ELF-1 (cell line): ENCODE measurements at regions not wholly inside any gene's neighbourhood (a gene's known extent, or its start where the extent isn't known, plus 50 kb on each side); places are given as distances from the start of the nearest gene placed in this dataset.

Experiments
- DNase-seq: peaks from one replicate; pipeline ENCODE4 v3.0.0-alpha.2; 2016; ENCODE audit warnings: low read depth, low spot score

DNA sequence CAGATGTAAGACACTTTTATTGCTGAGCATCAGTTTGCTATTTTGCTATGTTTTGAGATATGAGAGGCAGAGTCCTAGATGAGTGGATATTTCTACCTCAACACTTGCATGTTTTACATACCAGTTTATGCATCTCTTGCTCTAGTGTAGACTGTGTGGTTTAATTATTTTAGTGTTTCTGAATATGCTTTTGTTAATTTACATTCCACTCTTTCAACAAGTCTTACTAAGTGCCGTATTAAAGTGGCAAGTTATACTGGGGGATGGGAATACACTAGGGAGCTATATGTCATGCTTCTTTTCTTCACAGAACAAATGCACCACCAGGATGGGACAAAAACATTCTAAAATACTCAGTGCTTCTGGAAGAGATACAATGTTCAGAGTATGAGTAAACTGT is 507.7 kb upstream of the PRMT6 start:
- DNase-seq = no peak

DNA sequence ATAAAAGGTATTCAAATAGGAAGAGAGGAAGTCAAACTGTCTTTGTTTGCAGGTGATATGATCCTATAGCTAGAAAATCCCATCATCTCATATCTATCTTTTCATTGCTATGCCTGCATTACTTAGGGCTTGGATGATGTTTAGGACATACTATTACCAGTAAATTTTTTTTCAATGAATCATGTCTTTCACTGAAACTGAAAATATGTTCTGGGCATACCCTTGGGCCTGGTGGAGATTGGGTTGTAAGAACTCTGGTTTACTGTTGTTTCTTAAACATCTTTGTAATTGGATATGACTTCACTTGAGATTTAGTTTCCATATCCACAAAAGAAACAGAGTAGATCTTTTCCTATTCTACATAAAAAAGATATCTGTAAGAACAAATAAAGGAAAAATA is 502.2 kb upstream of the PRMT6 start:
- no peak for DNase-seq

DNA sequence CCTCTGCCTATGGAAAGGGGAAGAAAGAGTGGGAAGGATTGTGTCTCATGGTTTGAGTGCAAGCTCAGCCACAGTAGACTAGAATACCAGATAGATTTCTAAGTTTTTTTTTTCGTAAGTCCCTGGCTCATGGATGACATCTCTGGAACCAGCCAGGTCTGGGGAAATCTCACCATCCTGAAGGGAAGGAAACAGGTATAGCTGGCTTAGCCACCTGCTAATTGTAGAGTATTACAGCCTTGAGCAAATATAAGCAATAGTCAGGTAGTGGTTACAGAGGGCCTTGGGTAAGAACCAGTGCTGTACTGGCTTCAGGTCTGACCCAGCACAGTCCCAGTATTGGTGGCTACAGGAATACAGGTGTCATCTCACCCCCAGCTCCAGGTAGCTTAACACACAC is 500.9 kb upstream of the PRMT6 start:
- DNase-seq = no peak

DNA sequence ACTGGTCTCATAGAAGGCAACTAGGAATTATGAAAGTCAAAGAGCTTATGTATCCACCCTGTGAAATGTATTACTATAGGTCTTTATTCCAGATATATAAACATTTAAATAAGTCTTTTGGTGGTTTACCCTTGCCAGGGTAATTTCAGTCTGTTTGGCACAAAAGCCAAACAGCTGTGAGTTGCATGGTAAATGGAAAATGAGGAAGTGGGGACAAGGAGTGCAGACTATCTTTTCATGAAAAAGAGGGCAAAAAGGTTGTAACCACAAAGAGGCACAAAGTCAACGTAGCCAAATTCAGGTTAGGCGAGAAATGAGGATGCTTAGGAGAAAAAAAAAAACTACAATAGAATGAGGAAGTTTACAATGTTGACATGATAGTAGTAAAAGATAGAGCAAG is 492.3 kb upstream of the PRMT6 start:
- no peak for DNase-seq

DNA sequence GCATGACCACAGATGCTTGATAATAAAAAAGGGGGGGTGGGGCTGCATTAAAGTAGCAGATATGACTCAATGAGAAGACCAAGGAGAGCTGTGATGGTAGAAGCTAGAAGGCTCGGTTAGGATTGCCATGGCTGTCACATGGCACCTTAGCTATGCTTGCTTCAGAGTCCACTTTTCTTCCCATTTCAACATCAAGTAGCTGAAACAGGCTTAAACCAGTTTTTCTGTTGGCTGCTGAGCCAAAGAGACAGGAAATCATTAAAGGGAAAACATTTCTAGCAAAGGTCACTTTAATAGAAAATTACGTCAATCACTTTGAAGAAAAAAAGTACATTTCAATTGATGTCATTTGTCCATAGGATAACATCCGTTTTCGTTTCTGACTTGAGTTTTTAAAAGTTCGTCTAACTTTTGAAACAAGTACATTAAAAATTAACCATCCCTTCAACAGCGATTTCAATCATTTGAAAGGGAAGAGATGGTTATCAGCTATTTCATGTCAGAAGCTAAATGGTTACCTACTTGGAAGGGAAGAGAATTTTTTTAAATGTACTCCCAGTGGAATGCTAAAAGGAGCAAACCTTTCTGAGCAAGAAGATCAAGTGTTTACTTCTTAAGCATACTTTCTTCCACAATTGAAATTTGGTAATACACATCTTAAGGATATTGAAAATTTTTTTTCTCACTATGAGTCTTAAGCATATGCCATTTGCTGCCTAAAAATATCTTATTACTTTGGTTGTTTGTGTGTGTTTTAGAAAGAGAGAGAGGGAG is 488.1 kb upstream of the PRMT6 start:
- DNase-seq = no peak

DNA sequence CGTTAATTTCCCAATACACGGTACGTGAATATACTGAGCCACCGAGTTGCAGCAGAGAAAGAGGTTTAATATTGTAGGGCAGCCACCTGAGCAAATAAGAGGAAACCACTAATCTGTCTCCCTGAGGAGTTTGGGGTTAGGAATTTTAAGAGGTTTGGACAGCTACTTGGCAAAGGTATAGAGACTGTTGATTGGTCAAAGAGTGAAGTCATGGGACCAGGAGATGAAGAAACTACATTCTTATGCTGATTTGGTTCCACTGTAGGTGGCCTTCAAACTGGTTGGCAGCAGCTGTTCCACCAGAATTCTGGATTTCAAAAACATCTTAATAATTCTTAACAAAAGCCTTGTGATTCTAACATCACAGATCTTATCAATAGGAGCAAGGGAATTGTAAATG is 485.4 kb upstream of the PRMT6 start:
- DNase-seq = no peak

DNA sequence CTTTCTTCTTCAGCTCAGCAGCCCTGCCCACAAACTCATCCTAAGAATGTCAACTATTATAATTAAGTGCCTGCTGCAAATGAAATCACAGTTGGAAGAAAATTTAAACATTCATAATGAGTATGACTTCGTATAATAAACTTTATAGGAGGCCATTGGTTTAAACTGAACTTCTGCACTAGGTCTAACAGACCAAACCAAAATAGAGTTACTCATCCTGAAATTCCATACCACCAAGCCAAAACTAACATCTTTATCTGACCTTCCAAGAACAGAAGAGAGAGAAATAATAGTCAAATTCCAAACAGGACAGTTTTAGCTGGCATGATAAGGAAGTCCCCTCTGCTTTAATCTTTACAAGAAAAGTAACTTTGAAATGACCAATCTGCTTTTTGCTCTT is 472.4 kb upstream of the PRMT6 start:
- no peak for DNase-seq

DNA sequence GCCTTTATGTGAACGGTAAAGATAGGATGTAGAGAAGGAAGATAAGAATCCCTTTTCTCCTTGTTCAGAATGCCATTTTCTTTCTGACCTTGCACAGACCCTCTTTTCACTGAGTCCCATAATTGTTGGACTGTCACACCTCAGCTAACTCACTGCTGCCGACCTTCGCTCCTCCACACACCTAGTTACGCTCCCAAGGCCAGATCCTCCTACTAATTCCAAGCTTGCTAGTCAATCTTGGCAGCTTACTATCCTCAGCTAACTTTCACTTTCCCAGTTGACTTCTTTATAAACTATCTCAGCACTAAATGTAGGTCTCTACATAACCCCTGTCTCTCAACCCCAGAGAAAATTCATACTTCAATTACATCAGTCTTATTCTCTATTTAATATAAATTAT is 471.8 kb upstream of the PRMT6 start:
- no peak for DNase-seq

DNA sequence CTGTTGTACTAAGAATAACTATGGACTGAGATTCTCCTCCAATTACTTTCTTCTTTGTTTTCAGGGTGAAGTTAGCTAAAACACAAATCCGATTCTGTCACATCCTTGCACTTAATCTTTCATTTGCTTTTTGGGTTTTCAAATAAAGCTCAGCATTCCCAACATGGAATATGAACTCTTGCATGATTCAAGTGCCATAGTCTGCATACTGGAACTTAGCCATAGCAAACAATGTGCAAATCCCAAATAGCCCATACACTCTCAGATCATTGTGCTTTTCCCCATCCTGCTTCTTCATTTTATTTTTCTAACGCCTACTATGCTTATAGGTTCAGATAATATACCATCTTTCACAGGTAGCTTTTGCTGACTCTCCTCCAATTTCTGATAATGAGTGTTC is 455.8 kb upstream of the PRMT6 start:
- no peak for DNase-seq

DNA sequence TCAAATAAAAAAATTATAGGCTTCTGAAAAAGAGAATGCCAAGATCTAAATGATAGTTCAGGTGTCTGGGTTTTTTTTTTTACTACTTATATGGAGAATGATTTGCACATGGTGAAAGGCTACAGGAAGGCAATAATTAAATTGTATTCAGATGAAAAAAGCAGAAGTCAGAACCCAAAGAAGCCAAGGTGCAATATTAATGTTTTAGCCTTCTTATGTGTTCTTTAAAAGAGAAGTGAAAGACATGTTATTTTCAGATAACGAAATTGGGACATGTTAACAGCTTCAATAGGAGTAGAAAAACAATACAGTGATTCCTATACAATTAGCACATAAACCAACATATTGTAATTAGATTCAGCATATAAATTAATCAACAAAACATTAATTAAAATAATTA is 452.9 kb upstream of the PRMT6 start:
- no peak for DNase-seq

DNA sequence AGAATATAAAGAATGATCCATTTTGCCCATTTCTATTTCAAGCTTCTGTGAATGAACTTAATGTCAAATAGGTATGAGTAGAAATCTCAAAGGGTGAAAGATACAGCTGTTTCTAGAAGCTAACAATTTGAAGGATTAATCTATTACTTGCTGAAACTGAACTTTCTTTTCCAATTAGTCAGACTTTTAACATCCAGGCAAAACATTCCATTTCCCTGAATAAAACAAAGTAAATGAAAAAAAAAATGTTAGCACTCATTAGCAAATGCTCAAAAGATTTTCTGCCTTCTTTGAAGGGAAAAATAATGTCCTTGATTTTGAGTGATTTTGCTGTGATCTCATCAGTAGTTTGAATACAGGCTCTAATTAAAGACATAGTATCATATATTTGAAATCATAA is 447.6 kb upstream of the PRMT6 start:
- no peak for DNase-seq

DNA sequence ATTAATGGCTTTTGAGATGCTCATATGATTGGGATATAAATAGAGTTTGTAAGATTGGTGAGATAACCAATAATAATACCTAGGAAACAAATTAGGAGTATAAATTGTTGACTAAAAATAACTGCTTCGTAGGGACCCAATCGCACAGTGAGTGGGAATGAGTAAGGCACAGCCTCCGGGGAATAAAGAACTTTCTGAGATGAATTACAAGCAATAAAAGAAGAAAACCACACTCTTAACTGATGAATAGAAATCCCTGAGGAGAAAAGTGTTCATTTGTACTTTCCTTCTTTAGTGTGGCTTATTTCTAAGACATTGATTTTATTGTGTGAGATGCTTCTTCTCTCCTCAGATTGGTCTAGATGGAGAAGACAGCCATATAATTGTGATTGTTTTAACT is 443.4 kb upstream of the PRMT6 start:
- DNase-seq = no peak

DNA sequence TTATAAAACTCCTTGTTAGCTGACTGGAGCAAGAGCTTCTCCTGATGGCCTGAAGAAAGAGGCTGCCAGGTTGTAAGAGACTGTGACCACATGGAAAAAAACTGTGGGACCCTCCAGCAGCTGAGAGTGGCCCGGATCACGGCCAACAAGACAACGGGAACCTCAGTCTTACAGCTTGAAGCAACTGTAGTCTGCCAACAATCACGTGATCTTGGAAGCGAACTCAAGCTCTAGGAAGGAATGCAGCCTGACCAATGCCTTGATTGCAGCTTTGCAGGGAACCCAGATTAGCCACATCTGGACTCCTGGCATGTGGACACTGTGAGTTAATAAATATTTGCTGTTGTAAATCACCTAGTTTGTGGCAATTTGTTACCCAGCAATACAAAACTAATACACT is 442.6 kb upstream of the PRMT6 start:
- DNase-seq = no peak

DNA sequence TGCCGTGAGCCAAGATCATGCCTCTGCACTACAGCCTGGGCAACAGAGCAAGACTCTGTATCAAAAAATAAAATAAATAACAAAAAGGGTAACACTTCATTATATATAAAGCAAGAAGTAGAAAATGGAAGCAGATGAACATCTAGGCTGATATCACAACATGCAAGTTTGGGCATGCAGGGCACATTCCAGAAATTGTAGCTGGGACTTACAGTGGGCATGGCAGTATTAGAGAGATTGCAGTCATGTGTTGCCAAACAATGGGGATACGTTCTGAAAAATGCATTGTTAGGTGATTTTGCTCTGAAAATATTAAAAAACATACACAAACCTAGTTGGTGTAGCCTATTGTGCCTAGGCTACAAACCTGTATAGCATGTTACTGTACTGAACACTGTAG is 441.0 kb upstream of the PRMT6 start:
- no peak for DNase-seq

DNA sequence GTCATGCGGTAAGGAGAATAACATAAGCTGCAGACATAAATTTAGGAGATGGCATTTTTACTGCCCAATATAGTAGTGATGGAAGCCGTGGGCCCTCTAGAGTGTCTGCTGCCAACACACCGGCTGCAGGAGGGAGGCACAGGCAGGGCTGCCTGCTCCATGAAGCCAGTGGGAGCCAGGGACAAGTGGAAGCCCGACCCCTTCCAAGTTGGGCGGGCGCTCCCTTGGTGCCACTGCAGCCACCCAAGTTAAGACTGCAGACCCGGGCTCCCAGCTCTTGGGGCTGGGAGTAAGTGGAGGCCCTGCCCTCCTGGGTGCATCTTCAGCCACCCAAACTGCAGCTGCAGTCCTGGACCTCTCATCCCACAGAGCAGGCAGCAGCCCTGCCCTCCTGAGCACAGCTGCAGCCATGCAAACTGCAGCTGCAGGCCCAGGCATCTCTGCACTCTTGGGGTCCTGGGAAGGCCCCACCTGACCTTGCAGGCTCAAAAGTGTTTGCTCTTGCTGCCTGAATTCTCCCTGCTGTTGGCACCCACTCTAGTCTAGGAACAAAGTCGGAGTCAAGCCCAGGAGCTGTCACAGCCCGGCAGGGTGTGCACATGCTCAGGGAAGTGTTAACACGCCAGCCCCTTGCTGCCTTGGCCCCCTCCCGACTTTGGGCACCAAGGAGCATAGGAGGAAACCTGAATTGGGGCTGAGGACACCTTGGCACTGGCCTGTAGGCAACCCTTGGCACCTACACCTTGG is 437.2 kb upstream of the PRMT6 start:
- no peak for DNase-seq

DNA sequence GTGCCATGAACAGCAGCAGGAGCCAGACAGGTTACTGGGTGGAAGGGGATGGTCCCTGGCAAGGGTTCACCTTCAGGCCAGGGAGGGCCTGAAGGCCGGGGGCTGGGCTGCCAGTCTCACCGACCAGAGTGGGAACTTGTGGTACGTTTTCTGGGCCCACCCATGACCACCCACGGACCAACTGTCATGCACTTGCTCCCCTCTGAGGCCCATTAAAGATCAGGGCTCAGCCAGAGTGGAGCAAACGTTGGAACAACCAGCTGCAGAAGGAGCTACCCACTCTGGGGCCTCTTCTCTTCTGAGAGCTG is 436.7 kb upstream of the PRMT6 start:
- DNase-seq = no peak

DNA sequence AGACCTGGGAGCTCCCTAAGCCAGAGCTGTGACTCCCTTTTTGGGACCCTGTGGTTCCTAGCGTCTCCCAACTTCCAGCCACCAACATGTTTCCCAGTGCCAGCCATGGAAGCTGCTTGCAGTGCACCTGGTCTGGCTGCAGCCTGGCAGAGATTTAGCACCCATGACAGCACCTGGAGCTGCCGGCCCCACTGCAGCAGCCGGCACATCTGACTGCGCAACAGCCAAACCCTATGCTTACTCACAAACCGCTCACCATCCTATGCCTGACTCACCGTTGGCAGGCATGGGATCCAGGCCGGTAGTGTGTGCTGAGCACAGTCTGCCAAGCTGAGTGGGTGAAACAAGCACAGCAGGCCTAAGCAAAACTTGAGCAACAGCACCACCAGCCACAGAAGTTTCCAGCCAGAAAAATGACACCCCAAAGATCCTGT is 435.9 kb upstream of the PRMT6 start:
- DNase-seq = no peak

DNA sequence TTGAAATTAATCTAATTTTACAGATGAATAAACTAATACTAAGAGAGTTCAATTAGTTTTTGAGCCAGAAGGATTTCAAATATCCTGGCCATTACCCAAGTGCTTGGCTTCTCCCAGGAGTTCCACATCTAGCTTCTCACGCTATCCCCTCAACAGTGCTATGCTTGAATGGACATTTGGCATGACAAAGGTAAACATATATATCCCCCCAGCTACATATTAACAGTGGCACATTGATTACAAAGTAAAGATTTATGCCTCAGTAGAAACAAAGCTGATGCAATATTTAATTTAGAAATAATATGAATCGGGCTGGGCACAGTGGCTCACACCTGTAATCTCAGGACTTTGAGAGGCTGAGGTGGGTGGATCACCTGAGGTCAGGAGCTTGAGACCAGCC is 434.6 kb upstream of the PRMT6 start:
- no peak for DNase-seq

DNA sequence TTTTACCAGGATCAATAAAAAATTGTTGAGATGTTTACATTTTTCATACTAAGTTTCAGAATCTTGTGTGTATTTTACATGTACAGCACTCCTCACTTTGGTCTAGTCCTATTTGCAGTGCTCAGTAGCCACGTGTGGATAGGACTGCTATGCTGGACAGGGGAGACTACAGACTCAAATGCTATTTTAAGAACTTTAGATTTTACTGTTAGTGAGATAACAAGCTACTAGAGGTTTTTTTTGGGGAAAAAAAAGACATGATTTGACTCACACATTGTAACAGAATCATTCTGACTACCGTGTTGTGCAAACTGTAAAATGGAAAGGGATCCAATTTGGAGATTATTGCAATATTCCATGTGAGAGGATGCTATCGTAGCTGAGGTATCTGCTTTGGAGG is 418.9 kb upstream of the PRMT6 start:
- no peak for DNase-seq

DNA sequence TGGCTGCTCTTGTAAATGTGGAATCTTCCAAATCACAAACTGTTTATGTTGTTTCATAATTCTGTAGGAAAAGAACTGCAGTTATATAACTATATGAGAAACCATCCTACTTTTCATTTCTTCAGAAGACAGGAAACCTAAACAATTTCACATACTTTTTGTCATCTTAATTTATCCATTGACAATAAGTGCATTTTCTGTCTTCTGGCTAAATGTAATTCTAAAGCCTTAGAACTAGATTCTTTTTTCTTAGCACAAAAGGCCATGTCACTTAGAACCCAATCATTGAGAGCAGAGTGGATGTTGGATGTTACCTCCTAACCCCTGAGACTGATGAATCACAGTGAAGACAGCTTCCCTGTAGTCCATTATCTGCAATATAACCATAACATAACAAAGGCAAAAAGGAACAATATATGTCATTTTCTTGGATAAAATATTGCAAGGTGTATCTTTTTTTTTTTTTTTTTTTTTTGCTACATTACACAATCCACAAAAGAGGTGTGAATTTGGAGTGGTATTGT is 410.2 kb upstream of the PRMT6 start:
- DNase-seq = no peak

DNA sequence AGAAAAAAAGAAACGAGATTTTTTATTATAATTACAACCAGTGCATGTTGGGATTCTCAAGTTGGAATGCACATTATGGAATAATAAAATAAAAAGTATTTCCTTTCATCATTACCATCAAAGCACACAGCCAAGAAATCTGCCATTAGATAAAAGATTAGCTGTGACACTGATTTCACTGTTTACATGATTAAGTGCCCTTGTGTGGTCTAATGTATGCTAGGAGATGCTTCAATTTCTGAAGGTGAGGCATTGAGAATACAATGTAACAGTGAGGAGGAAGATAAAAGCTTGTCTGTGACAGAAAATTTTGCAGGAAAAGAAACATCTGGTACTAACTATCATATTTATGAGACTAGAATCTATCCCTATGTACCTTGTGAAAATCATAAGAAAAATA is 409.7 kb upstream of the PRMT6 start:
- DNase-seq = no peak

DNA sequence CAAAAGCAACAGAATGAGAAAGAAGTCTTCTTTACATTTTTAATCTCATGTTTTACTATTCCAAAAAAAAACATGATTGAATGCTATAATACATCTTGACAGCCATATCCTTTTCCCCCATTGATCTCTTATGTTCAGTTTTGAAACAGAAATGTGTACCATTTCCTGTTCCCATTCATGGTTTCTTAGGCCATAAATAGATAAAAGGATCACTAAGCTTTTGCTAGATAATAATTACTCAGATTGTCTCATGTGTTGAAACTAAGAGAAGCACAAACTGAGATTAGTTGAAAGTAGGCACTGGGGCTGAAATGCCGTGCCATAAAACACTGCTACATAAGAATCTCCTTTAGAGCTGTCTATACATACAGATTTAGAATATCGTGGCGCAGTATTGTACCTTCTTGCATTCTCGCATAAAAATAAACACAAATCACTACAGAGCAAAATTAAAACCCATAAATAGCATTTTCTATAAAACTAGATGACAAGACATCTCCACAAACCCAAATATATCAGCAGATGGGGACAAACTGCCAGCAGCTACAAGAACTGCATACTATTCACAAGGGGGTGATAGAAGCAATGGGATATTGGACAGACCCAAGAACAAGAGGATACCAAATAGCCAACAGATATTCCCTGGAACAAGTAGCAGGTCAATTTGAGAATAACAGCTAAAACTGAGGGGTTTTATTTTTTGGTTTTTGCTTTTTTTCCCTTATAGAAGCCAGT is 405.3 kb upstream of the PRMT6 start:
- no peak for DNase-seq
